Activated CD8-positive, alpha-beta T cell treated with anti-CD3 and anti-CD28 coated beads for 36 hours (primary cell): ENCODE measurements at regions not wholly inside any gene's neighbourhood (a gene's known extent, or its start where the extent isn't known, plus 50 kb on each side); places are given as distances from the start of the nearest gene placed in this dataset.

Experiments
- ATAC-seq: fragments of 200-7000 bp; cut with Tn5 transposase; one replicate; pipeline ENCODE4 v1.10.0; 2021; ENCODE audit warnings: mild to moderate bottlenecking, moderate library complexity
- CTCF ChIA-PET: fragments of 350-600 bp; sonication (Branson Sonifier 250); formaldehyde crosslinking; loops from one replicate; lab custom pipeline; 2021; ENCODE audit warnings: antibody characterized with exemption; lab: Charles Lee
- POLR2A ChIA-PET: fragments of 350-600 bp; sonication (Branson Sonifier 250); formaldehyde crosslinking; loops from one replicate; lab custom pipeline; 2021; ENCODE audit warnings: antibody characterized with exemption; lab: Charles Lee
- DNase-seq: peaks from one replicate; pipeline ENCODE4 v3.0.0-alpha.2; 2020
- H3K27ac Mint-ChIP-seq: one replicate; pipeline ENCODE4 v1.8.0; 2021; ENCODE audit warnings: mild to moderate bottlenecking, mixed read lengths
- H3K27me3 Mint-ChIP-seq: one replicate; pipeline ENCODE4 v1.8.0; 2021; ENCODE audit warnings: mixed read lengths
- H3K36me3 Mint-ChIP-seq: one replicate; pipeline ENCODE4 v1.8.0; 2021; ENCODE audit warnings: low read depth, mixed read lengths
- H3K4me1 Mint-ChIP-seq: one replicate; pipeline ENCODE4 v1.8.0; 2021; ENCODE audit warnings: low read depth, mixed read lengths
- H3K4me3 Mint-ChIP-seq: one replicate; pipeline ENCODE4 v1.8.0; 2021; ENCODE audit warnings: mild to moderate bottlenecking, moderate library complexity, mixed read lengths
- H3K9me3 Mint-ChIP-seq: one replicate; pipeline ENCODE4 v1.8.0; 2021; ENCODE audit warnings: mixed read lengths
- intact Hi-C: fragments of 100-400 bp; cut with micrococcal nuclease; formaldehyde crosslinking; loops from one replicate; pipeline ENCODE4 v1.10.0; 2022
- TF ChIP-seq, protein P1 (sequence below): fragments of 200-600 bp; IDR thresholded peaks from one replicate; pipeline ENCODE4 v1.8.0; 2022; ENCODE audit warnings: antibody characterized with exemption, mild to moderate bottlenecking

DNA sequence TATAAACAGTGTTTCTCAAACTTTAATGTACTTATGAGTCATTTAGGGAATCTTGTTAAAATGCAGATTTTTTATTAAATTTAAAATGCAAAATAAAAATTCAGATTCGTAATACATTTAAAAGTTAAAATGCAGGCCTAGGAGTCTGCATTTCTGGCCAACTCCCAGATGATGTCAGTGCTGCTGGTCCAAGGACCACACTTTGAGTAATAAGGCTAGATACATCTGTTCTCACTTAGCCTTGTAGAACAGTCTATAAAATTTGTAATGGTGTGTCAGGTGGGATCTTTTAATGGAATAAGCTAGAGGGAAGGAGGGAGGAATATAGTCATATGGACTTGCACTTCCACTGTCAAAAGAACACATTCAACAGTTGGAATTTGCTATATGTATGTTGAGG lies 295.6 kb upstream of the BMP2 start:
- ATAC-seq: no peak
- no peak for DNase-seq
- no peak overlapping the region for H3K27ac Mint-ChIP-seq
- no peaks in the 10 kb centered on the region for H3K27me3 Mint-ChIP-seq
- TF ChIP-seq, protein P1, sequence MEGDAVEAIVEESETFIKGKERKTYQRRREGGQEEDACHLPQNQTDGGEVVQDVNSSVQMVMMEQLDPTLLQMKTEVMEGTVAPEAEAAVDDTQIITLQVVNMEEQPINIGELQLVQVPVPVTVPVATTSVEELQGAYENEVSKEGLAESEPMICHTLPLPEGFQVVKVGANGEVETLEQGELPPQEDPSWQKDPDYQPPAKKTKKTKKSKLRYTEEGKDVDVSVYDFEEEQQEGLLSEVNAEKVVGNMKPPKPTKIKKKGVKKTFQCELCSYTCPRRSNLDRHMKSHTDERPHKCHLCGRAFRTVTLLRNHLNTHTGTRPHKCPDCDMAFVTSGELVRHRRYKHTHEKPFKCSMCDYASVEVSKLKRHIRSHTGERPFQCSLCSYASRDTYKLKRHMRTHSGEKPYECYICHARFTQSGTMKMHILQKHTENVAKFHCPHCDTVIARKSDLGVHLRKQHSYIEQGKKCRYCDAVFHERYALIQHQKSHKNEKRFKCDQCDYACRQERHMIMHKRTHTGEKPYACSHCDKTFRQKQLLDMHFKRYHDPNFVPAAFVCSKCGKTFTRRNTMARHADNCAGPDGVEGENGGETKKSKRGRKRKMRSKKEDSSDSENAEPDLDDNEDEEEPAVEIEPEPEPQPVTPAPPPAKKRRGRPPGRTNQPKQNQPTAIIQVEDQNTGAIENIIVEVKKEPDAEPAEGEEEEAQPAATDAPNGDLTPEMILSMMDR: no peak
- ChIA-PET POLR2A (no interaction called here), CTCF (no interaction called here)
- no peaks in the 10 kb centered on the region for H3K36me3 Mint-ChIP-seq
- no peak overlapping the region for H3K4me3 Mint-ChIP-seq
- H3K9me3 Mint-ChIP-seq: no peaks in the 10 kb centered on the region
- intact Hi-C loops: no loop called here
- H3K4me1 Mint-ChIP-seq: no peaks in the 10 kb centered on the region

DNA sequence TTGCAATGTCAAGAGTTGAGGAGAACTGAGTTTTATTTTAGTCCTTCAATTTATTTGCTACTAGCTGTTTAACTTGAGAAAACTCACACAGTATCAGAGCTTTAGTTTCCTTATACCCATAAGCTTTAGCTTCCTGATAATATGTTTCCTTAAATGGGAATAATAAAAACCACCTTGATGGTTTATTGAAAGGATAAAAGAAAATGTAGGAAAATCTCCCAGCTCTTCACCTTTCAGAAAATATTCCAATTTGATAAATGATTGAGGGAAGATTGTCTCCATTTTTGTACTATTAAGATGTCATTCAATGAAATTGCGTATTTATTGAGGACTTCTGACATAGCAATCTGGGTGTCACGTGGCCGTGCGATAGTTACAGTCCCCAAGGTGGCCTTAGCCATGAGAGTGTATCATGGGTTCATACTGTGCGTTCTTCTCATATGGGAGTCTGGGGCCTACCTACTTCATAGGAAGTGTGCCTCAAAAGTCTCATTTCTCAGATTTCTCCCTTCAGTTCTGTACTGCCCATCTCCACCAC lies 296.3 kb upstream of the BMP2 start:
- H3K4me1 Mint-ChIP-seq: no peaks in the 10 kb centered on the region
- no peaks in the 10 kb centered on the region for H3K9me3 Mint-ChIP-seq
- H3K36me3 Mint-ChIP-seq: no peaks in the 10 kb centered on the region
- H3K4me3 Mint-ChIP-seq: no peak overlapping the region
- intact Hi-C loops: no loop called here
- ChIA-PET CTCF (interaction anchor here (0.6 kb wide), 1 partner anchor 11 kb away, joined by 3 read pairs; no protein-coding TSS in a partner anchor), POLR2A (no interaction called here)
- no peaks in the 10 kb centered on the region for H3K27me3 Mint-ChIP-seq
- DNase-seq: no peak
- no peak for ATAC-seq
- TF ChIP-seq, protein P1: no peak
- no peak overlapping the region for H3K27ac Mint-ChIP-seq

DNA sequence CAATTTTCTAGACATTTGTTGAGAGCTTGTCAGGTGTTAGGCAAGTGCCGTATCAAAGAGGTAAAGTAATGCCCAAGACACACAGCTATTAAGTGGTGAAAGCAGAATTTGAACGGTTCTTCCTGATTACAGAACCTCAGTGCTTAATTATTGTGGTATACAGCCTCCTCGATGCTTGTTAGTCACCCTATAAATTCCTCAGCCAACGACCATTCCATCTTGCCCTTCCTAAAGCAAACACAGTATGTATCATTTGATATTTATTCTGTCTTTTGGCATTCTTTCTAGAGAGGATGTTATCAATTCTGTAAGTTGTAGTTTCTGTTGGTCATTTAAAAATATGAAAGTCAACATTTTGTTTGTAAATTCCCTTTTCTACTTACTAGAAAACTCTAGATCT lies 297.8 kb upstream of the BMP2 start:
- no peak for ATAC-seq
- intact Hi-C loops: no loop called here
- no peaks in the 10 kb centered on the region for H3K4me1 Mint-ChIP-seq
- no peaks in the 10 kb centered on the region for H3K36me3 Mint-ChIP-seq
- H3K9me3 Mint-ChIP-seq: no peaks in the 10 kb centered on the region
- POLR2A ChIA-PET: no interaction called here
- no peaks in the 10 kb centered on the region for H3K27me3 Mint-ChIP-seq
- CTCF ChIA-PET: no interaction called here
- TF ChIP-seq, protein P1: no peak
- DNase-seq: no peak
- no peak overlapping the region for H3K27ac Mint-ChIP-seq
- no peak overlapping the region for H3K4me3 Mint-ChIP-seq

DNA sequence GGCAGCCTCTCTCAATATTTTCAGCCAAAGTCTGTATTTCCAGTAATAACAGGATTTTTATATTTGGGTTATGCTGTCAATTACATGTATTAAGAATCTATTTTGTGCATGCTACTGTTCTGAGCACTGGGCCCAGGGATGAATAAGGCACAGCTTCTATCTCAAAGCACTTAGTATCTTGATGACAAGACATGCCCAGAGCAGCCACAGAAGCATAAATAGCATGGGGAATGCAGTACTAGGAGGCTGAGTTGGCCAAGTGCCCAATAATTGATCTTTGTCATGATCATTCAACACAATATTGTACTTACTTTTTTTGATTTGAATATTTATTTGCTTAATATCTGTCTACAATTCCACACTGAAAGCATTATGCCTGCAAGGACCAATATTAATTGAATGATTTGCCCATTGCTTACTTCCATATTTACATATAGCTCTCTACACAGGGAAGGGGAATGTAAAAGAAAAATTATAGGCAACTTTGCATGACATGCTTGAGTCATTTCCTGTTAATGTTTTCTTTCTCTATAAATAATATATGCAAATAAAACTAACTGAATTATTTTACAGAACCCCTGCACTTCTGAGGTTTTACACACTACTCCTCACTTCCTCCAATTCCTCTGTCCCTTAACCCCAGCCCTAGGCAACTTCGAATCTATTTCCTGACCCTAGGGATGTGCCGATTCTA lies 298.9 kb upstream of the BMP2 start:
- intact Hi-C loops: no loop called here
- Mint-ChIP-seq H3K4me3 (no peak overlapping the region), H3K4me1 (no peaks in the 10 kb centered on the region), H3K36me3 (no peaks in the 10 kb centered on the region), H3K9me3 (peaks cover 2% of the 10 kb centered on the region), H3K27ac (no peak overlapping the region), H3K27me3 (no peaks in the 10 kb centered on the region)
- ATAC-seq (no peak), DNase-seq (no peak)
- POLR2A ChIA-PET: no interaction called here
- TF ChIP-seq, protein P1: no peak
- CTCF ChIA-PET: no interaction called here

DNA sequence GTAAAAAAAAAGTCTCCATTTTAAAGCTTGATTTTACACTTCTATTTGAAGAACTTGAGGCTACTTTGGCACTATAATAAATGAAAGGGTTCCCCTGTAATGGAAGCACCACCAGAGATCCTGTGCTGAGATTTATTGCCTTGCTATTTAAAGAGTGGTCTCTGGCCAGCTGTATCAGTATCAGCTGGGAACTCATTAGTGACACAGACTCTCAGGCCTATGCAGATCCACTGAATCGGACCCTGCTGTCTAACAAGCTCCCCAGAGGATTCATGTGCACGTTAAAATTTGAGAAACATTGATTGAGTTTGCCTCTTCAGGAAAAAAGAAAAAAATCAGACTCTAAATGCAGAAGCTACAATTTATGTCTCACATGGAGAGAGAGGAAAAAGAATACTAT lies 299.9 kb upstream of the BMP2 start:
- no peak overlapping the region for H3K4me3 Mint-ChIP-seq
- peaks cover 2% of the 10 kb centered on the region for H3K9me3 Mint-ChIP-seq
- no peak for ATAC-seq
- no peaks in the 10 kb centered on the region for H3K4me1 Mint-ChIP-seq
- ChIA-PET POLR2A (interaction anchor here (0.7 kb wide), 1 partner anchor 72 kb away, joined by 5 read pairs; no protein-coding TSS in a partner anchor), CTCF (no interaction called here)
- no peak overlapping the region for H3K27ac Mint-ChIP-seq
- no peaks in the 10 kb centered on the region for H3K36me3 Mint-ChIP-seq
- TF ChIP-seq, protein P1: no peak
- intact Hi-C loops: no loop called here
- H3K27me3 Mint-ChIP-seq: no peaks in the 10 kb centered on the region
- DNase-seq: no peak
